HEK293 (cell line): ENCODE measurements at regions not wholly inside any gene's neighbourhood (a gene's known extent, or its start where the extent isn't known, plus 50 kb on each side); places are given as distances from the start of the nearest gene placed in this dataset.

Experiments used
- EGR2 ChIP-seq: fragments of 450-650 bp; formaldehyde crosslinking; IDR thresholded peaks from 2 replicates; pipeline ENCODE4 v1.5.1; 2016; ENCODE audit warnings: low read depth, missing biosample characterization, missing genetic modification characterization
- WT1 ChIP-seq: fragments of 450-650 bp; formaldehyde crosslinking; IDR thresholded peaks from 2 replicates; pipeline ENCODE4 v1.5.1; 2016; ENCODE audit warnings: missing biosample characterization, missing genetic modification characterization
- ZBTB17 ChIP-seq: fragments of 450-650 bp; formaldehyde crosslinking; IDR thresholded peaks from 2 replicates; pipeline ENCODE4 v1.5.1; 2016; ENCODE audit warnings: missing biosample characterization, missing genetic modification characterization
- ZNF18 ChIP-seq: fragments of 450-650 bp; formaldehyde crosslinking; IDR thresholded peaks from 2 replicates; pipeline ENCODE4 v1.5.1; 2016; ENCODE audit warnings: missing biosample characterization, missing genetic modification characterization
- ZNF211 ChIP-seq: fragments of 450-650 bp; formaldehyde crosslinking; IDR thresholded peaks from 2 replicates; pipeline ENCODE4 v1.5.1; 2016; ENCODE audit warnings: low read depth, missing biosample characterization, missing genetic modification characterization
- ZNF221 ChIP-seq: fragments of 450-650 bp; formaldehyde crosslinking; IDR thresholded peaks from 2 replicates; pipeline ENCODE4 v1.5.1; 2017; ENCODE audit warnings: missing biosample characterization, missing genetic modification characterization, borderline replicate concordance
- ZNF548 ChIP-seq: fragments of 450-650 bp; formaldehyde crosslinking; IDR thresholded peaks from 2 replicates; pipeline ENCODE4 v1.5.1; 2016; ENCODE audit warnings: missing biosample characterization, missing genetic modification characterization
- ZNF629 ChIP-seq: fragments of 450-650 bp; formaldehyde crosslinking; IDR thresholded peaks from 2 replicates; pipeline ENCODE4 v1.5.1; 2017; ENCODE audit warnings: missing biosample characterization, missing genetic modification characterization
- ZSCAN5A ChIP-seq: fragments of 450-650 bp; formaldehyde crosslinking; IDR thresholded peaks from 2 replicates; pipeline ENCODE4 v1.5.1; 2016; ENCODE audit warnings: missing biosample characterization, missing genetic modification characterization
- TF ChIP-seq, protein P1 (sequence below): fragments of 450-650 bp; formaldehyde crosslinking; IDR thresholded peaks from 2 replicates; pipeline ENCODE4 v1.5.1; 2016; ENCODE audit warnings: missing biosample characterization, missing genetic modification characterization
- TF ChIP-seq, protein P2 (sequence below): fragments of 450-650 bp; formaldehyde crosslinking; IDR thresholded peaks from 2 replicates; pipeline ENCODE4 v1.5.1; 2016; ENCODE audit warnings: missing biosample characterization, missing genetic modification characterization

DNA sequence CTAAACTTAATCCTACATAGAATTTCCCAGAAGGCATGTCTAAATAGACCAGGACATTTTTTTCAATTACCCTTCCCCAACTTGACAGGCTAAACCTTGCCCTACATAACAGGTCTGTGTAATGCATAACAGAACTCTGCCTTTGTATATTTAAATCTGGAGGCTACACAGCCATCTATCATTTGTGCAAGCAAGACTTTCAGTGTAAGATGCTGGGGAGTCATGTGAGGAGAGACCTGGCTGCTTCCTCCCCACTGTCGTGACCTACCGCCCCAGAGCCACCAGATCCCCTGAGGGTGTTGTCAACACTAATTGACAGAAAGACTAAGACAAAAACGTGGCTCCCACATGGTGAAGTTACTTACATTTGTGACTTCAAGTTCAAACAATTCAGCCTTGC, 342.2 kb downstream of the PPARGC1A start:
- TF ChIP-seq ZNF629, result no peak
- TF ChIP-seq ZNF211, result no peak
- TF ChIP-seq, protein P1, sequence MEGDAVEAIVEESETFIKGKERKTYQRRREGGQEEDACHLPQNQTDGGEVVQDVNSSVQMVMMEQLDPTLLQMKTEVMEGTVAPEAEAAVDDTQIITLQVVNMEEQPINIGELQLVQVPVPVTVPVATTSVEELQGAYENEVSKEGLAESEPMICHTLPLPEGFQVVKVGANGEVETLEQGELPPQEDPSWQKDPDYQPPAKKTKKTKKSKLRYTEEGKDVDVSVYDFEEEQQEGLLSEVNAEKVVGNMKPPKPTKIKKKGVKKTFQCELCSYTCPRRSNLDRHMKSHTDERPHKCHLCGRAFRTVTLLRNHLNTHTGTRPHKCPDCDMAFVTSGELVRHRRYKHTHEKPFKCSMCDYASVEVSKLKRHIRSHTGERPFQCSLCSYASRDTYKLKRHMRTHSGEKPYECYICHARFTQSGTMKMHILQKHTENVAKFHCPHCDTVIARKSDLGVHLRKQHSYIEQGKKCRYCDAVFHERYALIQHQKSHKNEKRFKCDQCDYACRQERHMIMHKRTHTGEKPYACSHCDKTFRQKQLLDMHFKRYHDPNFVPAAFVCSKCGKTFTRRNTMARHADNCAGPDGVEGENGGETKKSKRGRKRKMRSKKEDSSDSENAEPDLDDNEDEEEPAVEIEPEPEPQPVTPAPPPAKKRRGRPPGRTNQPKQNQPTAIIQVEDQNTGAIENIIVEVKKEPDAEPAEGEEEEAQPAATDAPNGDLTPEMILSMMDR (tag by site-specific recombination), result no peak
- TF ChIP-seq ZNF18, result no peak
- TF ChIP-seq ZSCAN5A (tag by site-specific recombination), result no peak
- TF ChIP-seq EGR2 (tag by site-specific recombination), result no peak
- no peak for TF ChIP-seq WT1 (tag by site-specific recombination)
- no peak for TF ChIP-seq ZNF221 (tag by site-specific recombination)
- TF ChIP-seq, protein P2, sequence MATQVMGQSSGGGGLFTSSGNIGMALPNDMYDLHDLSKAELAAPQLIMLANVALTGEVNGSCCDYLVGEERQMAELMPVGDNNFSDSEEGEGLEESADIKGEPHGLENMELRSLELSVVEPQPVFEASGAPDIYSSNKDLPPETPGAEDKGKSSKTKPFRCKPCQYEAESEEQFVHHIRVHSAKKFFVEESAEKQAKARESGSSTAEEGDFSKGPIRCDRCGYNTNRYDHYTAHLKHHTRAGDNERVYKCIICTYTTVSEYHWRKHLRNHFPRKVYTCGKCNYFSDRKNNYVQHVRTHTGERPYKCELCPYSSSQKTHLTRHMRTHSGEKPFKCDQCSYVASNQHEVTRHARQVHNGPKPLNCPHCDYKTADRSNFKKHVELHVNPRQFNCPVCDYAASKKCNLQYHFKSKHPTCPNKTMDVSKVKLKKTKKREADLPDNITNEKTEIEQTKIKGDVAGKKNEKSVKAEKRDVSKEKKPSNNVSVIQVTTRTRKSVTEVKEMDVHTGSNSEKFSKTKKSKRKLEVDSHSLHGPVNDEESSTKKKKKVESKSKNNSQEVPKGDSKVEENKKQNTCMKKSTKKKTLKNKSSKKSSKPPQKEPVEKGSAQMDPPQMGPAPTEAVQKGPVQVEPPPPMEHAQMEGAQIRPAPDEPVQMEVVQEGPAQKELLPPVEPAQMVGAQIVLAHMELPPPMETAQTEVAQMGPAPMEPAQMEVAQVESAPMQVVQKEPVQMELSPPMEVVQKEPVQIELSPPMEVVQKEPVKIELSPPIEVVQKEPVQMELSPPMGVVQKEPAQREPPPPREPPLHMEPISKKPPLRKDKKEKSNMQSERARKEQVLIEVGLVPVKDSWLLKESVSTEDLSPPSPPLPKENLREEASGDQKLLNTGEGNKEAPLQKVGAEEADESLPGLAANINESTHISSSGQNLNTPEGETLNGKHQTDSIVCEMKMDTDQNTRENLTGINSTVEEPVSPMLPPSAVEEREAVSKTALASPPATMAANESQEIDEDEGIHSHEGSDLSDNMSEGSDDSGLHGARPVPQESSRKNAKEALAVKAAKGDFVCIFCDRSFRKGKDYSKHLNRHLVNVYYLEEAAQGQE (tag by site-specific recombination), result no peak
- TF ChIP-seq ZNF548 (tag by site-specific recombination), result no peak
- no peak for TF ChIP-seq ZBTB17 (tag by site-specific recombination)
